ENCODE measurements at regions not wholly inside any gene's neighbourhood (a gene's known extent, or its start where the extent isn't known, plus 50 kb on each side); places are given as distances from the start of the nearest gene placed in this dataset.

DNA sequence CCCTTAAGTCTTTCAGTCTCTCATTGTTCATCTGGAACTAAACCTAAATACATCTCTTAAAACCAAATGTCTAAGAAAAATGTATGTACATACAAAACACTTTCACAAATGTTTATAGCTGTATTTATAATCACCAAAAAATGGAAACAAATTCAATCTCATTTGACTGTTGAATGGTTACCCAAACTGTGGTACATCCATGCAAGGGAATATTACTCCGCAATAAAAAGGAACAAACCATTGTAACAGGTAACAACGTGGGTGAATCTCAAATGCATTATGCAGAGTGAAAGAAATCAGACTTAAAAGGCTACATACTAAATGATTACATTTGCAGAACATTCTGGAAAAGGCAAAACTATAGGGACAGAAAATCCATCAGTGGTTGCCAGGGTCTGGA, 425.2 kb downstream of the COG6 start:
- DNase-seq: no peak
- H3K36me3 Mint-ChIP-seq (ENCODE audit: insufficient read depth, unreplicated experiment): no peaks in the 10 kb centered on the region
- TF ChIP-seq, protein P1, sequence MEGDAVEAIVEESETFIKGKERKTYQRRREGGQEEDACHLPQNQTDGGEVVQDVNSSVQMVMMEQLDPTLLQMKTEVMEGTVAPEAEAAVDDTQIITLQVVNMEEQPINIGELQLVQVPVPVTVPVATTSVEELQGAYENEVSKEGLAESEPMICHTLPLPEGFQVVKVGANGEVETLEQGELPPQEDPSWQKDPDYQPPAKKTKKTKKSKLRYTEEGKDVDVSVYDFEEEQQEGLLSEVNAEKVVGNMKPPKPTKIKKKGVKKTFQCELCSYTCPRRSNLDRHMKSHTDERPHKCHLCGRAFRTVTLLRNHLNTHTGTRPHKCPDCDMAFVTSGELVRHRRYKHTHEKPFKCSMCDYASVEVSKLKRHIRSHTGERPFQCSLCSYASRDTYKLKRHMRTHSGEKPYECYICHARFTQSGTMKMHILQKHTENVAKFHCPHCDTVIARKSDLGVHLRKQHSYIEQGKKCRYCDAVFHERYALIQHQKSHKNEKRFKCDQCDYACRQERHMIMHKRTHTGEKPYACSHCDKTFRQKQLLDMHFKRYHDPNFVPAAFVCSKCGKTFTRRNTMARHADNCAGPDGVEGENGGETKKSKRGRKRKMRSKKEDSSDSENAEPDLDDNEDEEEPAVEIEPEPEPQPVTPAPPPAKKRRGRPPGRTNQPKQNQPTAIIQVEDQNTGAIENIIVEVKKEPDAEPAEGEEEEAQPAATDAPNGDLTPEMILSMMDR (IDR thresholded peaks at IDR 0.05; ENCODE audit: unreplicated experiment): no peak
- no peak overlapping the region for H3K27ac Mint-ChIP-seq (ENCODE audit: unreplicated experiment)
- intact Hi-C loops (cut with micrococcal nuclease; ENCODE audit: unreplicated experiment): loop anchor here (10.0 kb wide), 1 partner anchor 64 kb away; no protein-coding TSS in a partner anchor
- no peaks in the 10 kb centered on the region for H3K4me1 Mint-ChIP-seq (ENCODE audit: low read depth, unreplicated experiment)
- no TSS peak for BruUV-seq (replicated peaks)
- H3K27me3 Mint-ChIP-seq (ENCODE audit: unreplicated experiment): no peaks in the 10 kb centered on the region
- no peaks in the 10 kb centered on the region for H3K9me3 Mint-ChIP-seq (ENCODE audit: low read depth, unreplicated experiment)
- CTCF ChIA-PET: no interaction called here
- no peak overlapping the region for H3K4me3 Mint-ChIP-seq (ENCODE audit: low read depth, unreplicated experiment)

DNA sequence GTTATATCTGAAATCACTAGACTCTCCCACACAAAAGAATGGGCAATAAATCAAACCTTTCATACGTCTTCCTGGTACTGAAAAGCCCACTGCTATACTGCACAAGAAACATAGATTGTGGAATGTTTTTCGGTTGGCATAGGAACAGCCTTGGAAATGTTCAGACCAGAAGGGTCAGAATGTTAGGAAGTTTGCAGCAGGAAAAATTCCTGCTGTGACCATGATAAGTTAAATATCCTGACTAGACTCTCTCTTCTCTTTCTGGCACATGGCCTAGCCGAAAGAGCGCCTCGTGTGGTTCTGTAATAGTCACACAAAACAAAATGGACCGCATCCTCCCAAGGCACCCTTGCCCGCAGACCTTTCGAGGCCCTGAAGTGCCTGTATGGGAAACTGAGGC, 427.2 kb downstream of the COG6 start:
- H3K27me3 Mint-ChIP-seq (ENCODE audit: unreplicated experiment): no peaks in the 10 kb centered on the region
- CTCF ChIA-PET: no interaction called here
- no peak for DNase-seq
- H3K36me3 Mint-ChIP-seq (ENCODE audit: insufficient read depth, unreplicated experiment): no peaks in the 10 kb centered on the region
- H3K4me3 Mint-ChIP-seq (ENCODE audit: low read depth, unreplicated experiment): no peak overlapping the region
- no peaks in the 10 kb centered on the region for H3K9me3 Mint-ChIP-seq (ENCODE audit: low read depth, unreplicated experiment)
- no peak overlapping the region for H3K27ac Mint-ChIP-seq (ENCODE audit: unreplicated experiment)
- H3K4me1 Mint-ChIP-seq (ENCODE audit: low read depth, unreplicated experiment): no peaks in the 10 kb centered on the region
- intact Hi-C loops (cut with micrococcal nuclease; ENCODE audit: unreplicated experiment): loop anchor here (10.0 kb wide), 1 partner anchor 62 kb away; no protein-coding TSS in a partner anchor
- TF ChIP-seq, protein P1 (IDR thresholded peaks at IDR 0.05; ENCODE audit: unreplicated experiment): no peak
- no TSS peak for BruUV-seq (replicated peaks)

DNA sequence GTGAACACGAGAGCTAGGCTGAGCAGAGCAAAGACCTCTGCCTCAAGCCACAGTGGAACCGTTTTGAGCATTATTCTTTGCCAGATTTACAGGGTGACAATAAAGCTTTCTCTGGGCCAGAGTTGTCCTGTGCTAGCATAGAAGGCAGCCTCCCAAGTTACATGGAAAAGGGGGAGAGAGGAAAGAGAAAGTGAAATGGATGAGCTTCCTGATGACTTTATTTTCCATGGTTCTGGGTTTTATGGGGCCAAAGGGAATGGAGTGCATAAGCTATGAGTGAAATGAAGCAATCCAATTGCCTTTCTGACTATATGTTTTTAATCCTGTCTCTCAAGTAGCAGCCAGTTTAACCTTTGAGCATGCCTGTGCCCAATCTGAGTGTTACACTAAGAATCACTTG, 428.4 kb downstream of the COG6 start:
- Mint-ChIP-seq H3K4me1 (ENCODE audit: low read depth, unreplicated experiment) (no peaks in the 10 kb centered on the region), H3K27me3 (ENCODE audit: unreplicated experiment) (no peaks in the 10 kb centered on the region), H3K27ac (ENCODE audit: unreplicated experiment) (no peak overlapping the region), H3K4me3 (ENCODE audit: low read depth, unreplicated experiment) (no peak overlapping the region), H3K36me3 (ENCODE audit: insufficient read depth, unreplicated experiment) (no peaks in the 10 kb centered on the region), H3K9me3 (ENCODE audit: low read depth, unreplicated experiment) (no peaks in the 10 kb centered on the region)
- TF ChIP-seq, protein P1 (IDR thresholded peaks at IDR 0.05; ENCODE audit: unreplicated experiment): no peak
- CTCF ChIA-PET: no interaction called here
- no TSS peak for BruUV-seq (replicated peaks)
- intact Hi-C loops (cut with micrococcal nuclease; ENCODE audit: unreplicated experiment): loop anchor here (10.0 kb wide), 1 partner anchor 61 kb away; no protein-coding TSS in a partner anchor
- DNase-seq: no peak

DNA sequence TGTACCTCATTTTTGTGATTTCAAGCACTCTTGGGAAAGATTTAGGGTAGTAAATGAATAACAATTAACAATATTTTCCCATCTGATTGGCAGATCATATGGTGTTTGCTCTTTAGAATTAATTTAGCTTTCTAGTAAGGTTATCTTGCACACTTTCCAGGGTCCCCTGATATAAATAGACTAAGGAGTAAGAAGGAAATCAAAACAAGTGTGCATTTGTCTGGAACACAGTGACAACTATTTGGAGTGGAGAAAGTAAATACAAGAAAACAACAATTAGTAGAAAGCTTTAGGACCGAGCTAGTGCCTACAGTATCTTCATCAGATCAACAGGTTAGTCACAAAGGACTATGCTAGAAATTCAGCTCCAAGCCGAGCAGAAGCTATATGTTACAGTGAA, 429.5 kb downstream of the COG6 start:
- TF ChIP-seq, protein P1 (IDR thresholded peaks at IDR 0.05; ENCODE audit: unreplicated experiment): no peak

More for the DNA sequence above, 429.5 kb downstream of the COG6 start:
- Mint-ChIP-seq H3K36me3 (ENCODE audit: insufficient read depth, unreplicated experiment) (no peaks in the 10 kb centered on the region), H3K4me1 (ENCODE audit: low read depth, unreplicated experiment) (no peaks in the 10 kb centered on the region), H3K4me3 (ENCODE audit: low read depth, unreplicated experiment) (no peak overlapping the region), H3K9me3 (ENCODE audit: low read depth, unreplicated experiment) (no peaks in the 10 kb centered on the region), H3K27me3 (ENCODE audit: unreplicated experiment) (no peaks in the 10 kb centered on the region), H3K27ac (ENCODE audit: unreplicated experiment) (no peak overlapping the region)
- no TSS peak for BruUV-seq (replicated peaks)
- CTCF ChIA-PET: no interaction called here
- intact Hi-C loops (cut with micrococcal nuclease; ENCODE audit: unreplicated experiment): loop anchor here (10.0 kb wide), 1 partner anchor 60 kb away; no protein-coding TSS in a partner anchor
- no peak for DNase-seq

Measured in Calu3 (cell line).